NB4 (cell line): ENCODE measurements at regions not wholly inside any gene's neighbourhood (a gene's known extent, or its start where the extent isn't known, plus 50 kb on each side); places are given as distances from the start of the nearest gene placed in this dataset.

ENCODE experiments used
- DNase-seq: peaks from one replicate; pipeline ENCODE4 v3.0.0; 2010; ENCODE audit warnings: low read depth
- H3K4me3 ChIP-seq: one replicate; pipeline ENCODE4 v1.5.1; 2011; ENCODE audit warnings: mild to moderate bottlenecking, low read depth, low read length, moderate library complexity
- MYC ChIP-seq: IDR thresholded peaks from 2 replicates; pipeline ENCODE4 v1.6.1; 2011; ENCODE audit warnings: low read depth, low read length
- POLR2A ChIP-seq: IDR thresholded peaks from 2 replicates; pipeline ENCODE4 v1.6.1; 2011; ENCODE audit warnings: mild to moderate bottlenecking; ENCODE audit not compliant: insufficient read length; ENCODE audit errors: extremely low read depth
- TF ChIP-seq, protein P1 (sequence below): IDR thresholded peaks from one replicate; pipeline ENCODE4 v1.5.1; 2012; ENCODE audit warnings: low read depth, low read length
- TF ChIP-seq, protein P2 (sequence below): IDR thresholded peaks from 2 replicates; pipeline ENCODE4 v1.6.1; 2011; ENCODE audit warnings: low read depth, low read length

- DNase-seq = no peak
- H3K4me3 ChIP-seq = no peak overlapping the region
- TF ChIP-seq, protein P1, sequence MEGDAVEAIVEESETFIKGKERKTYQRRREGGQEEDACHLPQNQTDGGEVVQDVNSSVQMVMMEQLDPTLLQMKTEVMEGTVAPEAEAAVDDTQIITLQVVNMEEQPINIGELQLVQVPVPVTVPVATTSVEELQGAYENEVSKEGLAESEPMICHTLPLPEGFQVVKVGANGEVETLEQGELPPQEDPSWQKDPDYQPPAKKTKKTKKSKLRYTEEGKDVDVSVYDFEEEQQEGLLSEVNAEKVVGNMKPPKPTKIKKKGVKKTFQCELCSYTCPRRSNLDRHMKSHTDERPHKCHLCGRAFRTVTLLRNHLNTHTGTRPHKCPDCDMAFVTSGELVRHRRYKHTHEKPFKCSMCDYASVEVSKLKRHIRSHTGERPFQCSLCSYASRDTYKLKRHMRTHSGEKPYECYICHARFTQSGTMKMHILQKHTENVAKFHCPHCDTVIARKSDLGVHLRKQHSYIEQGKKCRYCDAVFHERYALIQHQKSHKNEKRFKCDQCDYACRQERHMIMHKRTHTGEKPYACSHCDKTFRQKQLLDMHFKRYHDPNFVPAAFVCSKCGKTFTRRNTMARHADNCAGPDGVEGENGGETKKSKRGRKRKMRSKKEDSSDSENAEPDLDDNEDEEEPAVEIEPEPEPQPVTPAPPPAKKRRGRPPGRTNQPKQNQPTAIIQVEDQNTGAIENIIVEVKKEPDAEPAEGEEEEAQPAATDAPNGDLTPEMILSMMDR = no peak
- TF ChIP-seq POLR2A = no peak
- TF ChIP-seq, protein P2, sequence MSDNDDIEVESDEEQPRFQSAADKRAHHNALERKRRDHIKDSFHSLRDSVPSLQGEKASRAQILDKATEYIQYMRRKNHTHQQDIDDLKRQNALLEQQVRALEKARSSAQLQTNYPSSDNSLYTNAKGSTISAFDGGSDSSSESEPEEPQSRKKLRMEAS = no peak
- no peak for TF ChIP-seq MYC
These were observed 475.4 kb upstream of the HS3ST1 start for GRCh38 chr4:11904117-11904535.

DNA sequence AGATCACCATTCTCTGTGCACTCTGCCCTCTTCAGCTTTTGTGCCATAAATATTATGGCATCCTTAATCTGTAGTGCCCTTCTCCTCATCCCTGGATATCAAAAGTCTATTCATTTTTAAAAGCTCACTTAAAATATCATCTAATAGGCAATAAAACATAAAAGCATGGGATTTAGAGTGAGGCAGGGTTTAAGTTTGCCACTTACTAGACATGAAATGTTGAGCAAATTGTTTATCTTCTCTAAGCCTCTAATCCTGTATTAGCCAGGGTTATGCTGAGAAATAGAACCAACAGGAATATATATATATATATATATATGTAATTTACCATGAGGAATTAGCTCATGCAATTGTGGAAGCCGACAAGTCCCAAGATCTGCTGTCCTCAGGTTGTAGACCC lies 472.4 kb upstream of the HS3ST1 start:
- no peak overlapping the region for H3K4me3 ChIP-seq
- no peak for DNase-seq
- TF ChIP-seq POLR2A (no peak), MYC (no peak)
- TF ChIP-seq, protein P2 = no peak
- TF ChIP-seq, protein P1 = no peak

- no peak for DNase-seq
- no peak overlapping the region for H3K4me3 ChIP-seq
- TF ChIP-seq, protein P1 = no peak
- no peak for TF ChIP-seq MYC
These were observed 471.7 kb upstream of the HS3ST1 start for GRCh38 chr4:11900359-11900758.

DNA sequence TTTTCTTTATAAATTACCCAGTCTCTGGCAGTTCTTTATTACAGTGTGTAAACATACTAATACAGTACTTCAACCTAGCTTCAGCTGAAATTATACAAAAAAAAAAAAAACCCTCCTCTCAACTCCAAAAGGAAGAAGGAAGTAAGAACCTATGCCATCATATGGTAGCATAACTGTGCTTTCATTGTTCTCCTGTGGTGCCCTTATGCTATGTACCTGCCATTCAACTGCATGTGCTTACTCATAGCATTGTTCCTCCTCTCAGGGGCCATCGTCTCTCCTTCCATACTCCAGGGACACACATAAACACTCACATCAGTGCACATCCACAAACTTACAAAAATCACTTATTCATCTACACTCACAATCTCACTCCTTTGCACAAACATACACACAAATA lies 470.1 kb upstream of the HS3ST1 start:
- no peak for DNase-seq
- TF ChIP-seq, protein P1 = no peak
- TF ChIP-seq MYC (no peak), POLR2A (no peak)
- TF ChIP-seq, protein P2 = no peak
- no peak overlapping the region for H3K4me3 ChIP-seq

DNA sequence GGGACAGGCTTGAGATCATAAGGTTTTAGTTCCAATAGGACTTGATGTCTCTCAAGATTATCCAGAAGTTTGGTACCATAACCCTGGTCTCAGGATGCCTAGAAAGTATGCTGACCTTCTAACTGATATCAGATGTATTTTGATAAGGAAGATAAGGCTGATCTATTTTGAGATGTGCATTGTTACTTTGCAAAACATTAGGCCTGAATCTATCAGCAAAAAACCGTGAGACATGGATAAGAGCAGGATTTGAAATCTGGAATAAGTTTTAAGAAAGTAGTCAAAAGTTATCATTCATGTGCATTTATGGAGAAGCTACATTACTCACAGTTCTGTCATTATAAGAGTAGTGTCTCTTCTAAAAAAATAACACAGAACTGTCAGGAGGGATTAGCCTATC lies 467.1 kb upstream of the HS3ST1 start:
- DNase-seq = no peak
- TF ChIP-seq, protein P1 = no peak
- TF ChIP-seq POLR2A = no peak
- H3K4me3 ChIP-seq = no peak overlapping the region

- no peak for TF ChIP-seq MYC
- TF ChIP-seq, protein P2 = no peak
- TF ChIP-seq, protein P1 = no peak
- TF ChIP-seq POLR2A = no peak
- no peak overlapping the region for H3K4me3 ChIP-seq
- DNase-seq = no peak
These were observed 466.3 kb upstream of the HS3ST1 start for GRCh38 chr4:11894977-11895376.
